ENCODE measurements at regions not wholly inside any gene's neighbourhood (a gene's known extent, or its start where the extent isn't known, plus 50 kb on each side); places are given as distances from the start of the nearest gene placed in this dataset.

GRCh38 chr16:74080311-74080710 is 216.3 kb upstream of the PSMD7 start:
- Histone ChIP-seq H3K4me3 (ENCODE audit: low read length) (no peak overlapping the region), H3K27me3 (ENCODE audit: control insufficient read depth, insufficient read depth, low read length) (no peaks in the 10 kb centered on the region), H3K36me3 (ENCODE audit: control insufficient read depth, insufficient read depth, low read length) (no peaks in the 10 kb centered on the region), H3K4me1 (ENCODE audit: control insufficient read depth, insufficient read depth, low read length) (no peaks in the 10 kb centered on the region), H3K9me3 (ENCODE audit: control insufficient read depth, low read length) (no peaks in the 10 kb centered on the region), H3K9ac (ENCODE audit: low read length) (no peak overlapping the region)

- no peaks in the 10 kb centered on the region for H3K4me1 ChIP-seq (ENCODE audit: control insufficient read depth, insufficient read depth, low read length)
- H3K36me3 ChIP-seq (ENCODE audit: control insufficient read depth, insufficient read depth, low read length), result no peaks in the 10 kb centered on the region
- no peak overlapping the region for H3K9ac ChIP-seq (ENCODE audit: low read length)
- no peaks in the 10 kb centered on the region for H3K9me3 ChIP-seq (ENCODE audit: control insufficient read depth, low read length)
- H3K27me3 ChIP-seq (ENCODE audit: control insufficient read depth, insufficient read depth, low read length), result no peaks in the 10 kb centered on the region
- no peak overlapping the region for H3K4me3 ChIP-seq (ENCODE audit: low read length)
Measured at GRCh38 chr16:74079232-74079586, 217.4 kb upstream of the PSMD7 start.

GRCh38 chr16:74078511-74079231 is 217.9 kb upstream of the PSMD7 start:
- Histone ChIP-seq H3K9ac (ENCODE audit: low read length) (no peak overlapping the region), H3K36me3 (ENCODE audit: control insufficient read depth, insufficient read depth, low read length) (no peaks in the 10 kb centered on the region), H3K4me3 (ENCODE audit: low read length) (no peak overlapping the region), H3K4me1 (ENCODE audit: control insufficient read depth, insufficient read depth, low read length) (no peaks in the 10 kb centered on the region), H3K27me3 (ENCODE audit: control insufficient read depth, insufficient read depth, low read length) (no peaks in the 10 kb centered on the region), H3K9me3 (ENCODE audit: control insufficient read depth, low read length) (no peaks in the 10 kb centered on the region)

- Histone ChIP-seq H3K9me3 (ENCODE audit: control insufficient read depth, low read length) (no peaks in the 10 kb centered on the region), H3K4me1 (ENCODE audit: control insufficient read depth, insufficient read depth, low read length) (no peaks in the 10 kb centered on the region), H3K36me3 (ENCODE audit: control insufficient read depth, insufficient read depth, low read length) (no peaks in the 10 kb centered on the region), H3K9ac (ENCODE audit: low read length) (no peak overlapping the region), H3K4me3 (ENCODE audit: low read length) (no peak overlapping the region), H3K27me3 (ENCODE audit: control insufficient read depth, insufficient read depth, low read length) (no peaks in the 10 kb centered on the region)
Measured at GRCh38 chr16:74076568-74076967, 220.0 kb upstream of the PSMD7 start.

- Histone ChIP-seq H3K4me1 (ENCODE audit: control insufficient read depth, insufficient read depth, low read length) (no peaks in the 10 kb centered on the region), H3K4me3 (ENCODE audit: low read length) (no peak overlapping the region), H3K9me3 (ENCODE audit: control insufficient read depth, low read length) (no peaks in the 10 kb centered on the region), H3K36me3 (ENCODE audit: control insufficient read depth, insufficient read depth, low read length) (no peaks in the 10 kb centered on the region), H3K27me3 (ENCODE audit: control insufficient read depth, insufficient read depth, low read length) (no peaks in the 10 kb centered on the region), H3K9ac (ENCODE audit: low read length) (no peak overlapping the region)
Measured at GRCh38 chr16:74075393-74075792, 221.2 kb upstream of the PSMD7 start.

GRCh38 chr16:74073456-74073855 is 223.2 kb upstream of the PSMD7 start:
- Histone ChIP-seq H3K36me3 (ENCODE audit: control insufficient read depth, insufficient read depth, low read length) (no peaks in the 10 kb centered on the region), H3K4me3 (ENCODE audit: low read length) (no peak overlapping the region), H3K4me1 (ENCODE audit: control insufficient read depth, insufficient read depth, low read length) (no peaks in the 10 kb centered on the region), H3K9ac (ENCODE audit: low read length) (no peak overlapping the region), H3K27me3 (ENCODE audit: control insufficient read depth, insufficient read depth, low read length) (no peaks in the 10 kb centered on the region), H3K9me3 (ENCODE audit: control insufficient read depth, low read length) (no peaks in the 10 kb centered on the region)

- H3K9ac ChIP-seq (ENCODE audit: low read length), result no peak overlapping the region
- no peaks in the 10 kb centered on the region for H3K36me3 ChIP-seq (ENCODE audit: control insufficient read depth, insufficient read depth, low read length)
- H3K4me1 ChIP-seq (ENCODE audit: control insufficient read depth, insufficient read depth, low read length), result no peaks in the 10 kb centered on the region
- H3K9me3 ChIP-seq (ENCODE audit: control insufficient read depth, low read length), result no peaks in the 10 kb centered on the region
- no peaks in the 10 kb centered on the region for H3K27me3 ChIP-seq (ENCODE audit: control insufficient read depth, insufficient read depth, low read length)
- H3K4me3 ChIP-seq (ENCODE audit: low read length), result no peak overlapping the region
Measured at GRCh38 chr16:74071996-74072535, 224.5 kb upstream of the PSMD7 start.

GRCh38 chr16:74070237-74070636 is 226.4 kb upstream of the PSMD7 start:
- Histone ChIP-seq H3K9me3 (ENCODE audit: control insufficient read depth, low read length) (no peaks in the 10 kb centered on the region), H3K36me3 (ENCODE audit: control insufficient read depth, insufficient read depth, low read length) (no peaks in the 10 kb centered on the region)

GRCh38 chr16:74064120-74064735 is 232.4 kb upstream of the PSMD7 start:
- H3K4me1 ChIP-seq (ENCODE audit: control insufficient read depth, insufficient read depth, low read length), result no peaks in the 10 kb centered on the region
- H3K9me3 ChIP-seq (ENCODE audit: control insufficient read depth, low read length), result no peaks in the 10 kb centered on the region
- H3K36me3 ChIP-seq (ENCODE audit: control insufficient read depth, insufficient read depth, low read length), result no peaks in the 10 kb centered on the region
- H3K4me3 ChIP-seq (ENCODE audit: low read length), result no peak overlapping the region
- H3K27me3 ChIP-seq (ENCODE audit: control insufficient read depth, insufficient read depth, low read length), result no peaks in the 10 kb centered on the region
- no peak overlapping the region for H3K9ac ChIP-seq (ENCODE audit: low read length)

More at GRCh38 chr16:74070237-74070636, 226.4 kb upstream of the PSMD7 start:
- Histone ChIP-seq H3K4me3 (ENCODE audit: low read length) (no peak overlapping the region), H3K9ac (ENCODE audit: low read length) (no peak overlapping the region), H3K27me3 (ENCODE audit: control insufficient read depth, insufficient read depth, low read length) (no peaks in the 10 kb centered on the region), H3K4me1 (ENCODE audit: control insufficient read depth, insufficient read depth, low read length) (no peaks in the 10 kb centered on the region)

GRCh38 chr16:74053826-74054225 is 242.8 kb upstream of the PSMD7 start:
- H3K4me3 ChIP-seq (ENCODE audit: low read length), result no peak overlapping the region
- no peaks in the 10 kb centered on the region for H3K4me1 ChIP-seq (ENCODE audit: control insufficient read depth, insufficient read depth, low read length)
- no peaks in the 10 kb centered on the region for H3K36me3 ChIP-seq (ENCODE audit: control insufficient read depth, insufficient read depth, low read length)
- H3K27me3 ChIP-seq (ENCODE audit: control insufficient read depth, insufficient read depth, low read length), result no peaks in the 10 kb centered on the region
- no peaks in the 10 kb centered on the region for H3K9me3 ChIP-seq (ENCODE audit: control insufficient read depth, low read length)
- H3K9ac ChIP-seq (ENCODE audit: low read length), result no peak overlapping the region

- H3K36me3 ChIP-seq (ENCODE audit: control insufficient read depth, insufficient read depth, low read length), result no peaks in the 10 kb centered on the region
- H3K9ac ChIP-seq (ENCODE audit: low read length), result no peak overlapping the region
- H3K4me1 ChIP-seq (ENCODE audit: control insufficient read depth, insufficient read depth, low read length), result no peaks in the 10 kb centered on the region
- H3K4me3 ChIP-seq (ENCODE audit: low read length), result no peak overlapping the region
- H3K9me3 ChIP-seq (ENCODE audit: control insufficient read depth, low read length), result no peaks in the 10 kb centered on the region
- no peaks in the 10 kb centered on the region for H3K27me3 ChIP-seq (ENCODE audit: control insufficient read depth, insufficient read depth, low read length)
Measured at GRCh38 chr16:74053312-74053711, 243.3 kb upstream of the PSMD7 start.

- Histone ChIP-seq H3K9ac (ENCODE audit: low read length) (no peak overlapping the region), H3K4me3 (ENCODE audit: low read length) (no peak overlapping the region), H3K9me3 (ENCODE audit: control insufficient read depth, low read length) (no peaks in the 10 kb centered on the region), H3K36me3 (ENCODE audit: control insufficient read depth, insufficient read depth, low read length) (no peaks in the 10 kb centered on the region), H3K27me3 (ENCODE audit: control insufficient read depth, insufficient read depth, low read length) (no peaks in the 10 kb centered on the region), H3K4me1 (ENCODE audit: control insufficient read depth, insufficient read depth, low read length) (no peaks in the 10 kb centered on the region)
Measured at GRCh38 chr16:74052016-74052415, 244.6 kb upstream of the PSMD7 start.
